ENCODE measurements at regions not wholly inside any gene's neighbourhood (a gene's known extent, or its start where the extent isn't known, plus 50 kb on each side); places are given as distances from the start of the nearest gene placed in this dataset.

DNA sequence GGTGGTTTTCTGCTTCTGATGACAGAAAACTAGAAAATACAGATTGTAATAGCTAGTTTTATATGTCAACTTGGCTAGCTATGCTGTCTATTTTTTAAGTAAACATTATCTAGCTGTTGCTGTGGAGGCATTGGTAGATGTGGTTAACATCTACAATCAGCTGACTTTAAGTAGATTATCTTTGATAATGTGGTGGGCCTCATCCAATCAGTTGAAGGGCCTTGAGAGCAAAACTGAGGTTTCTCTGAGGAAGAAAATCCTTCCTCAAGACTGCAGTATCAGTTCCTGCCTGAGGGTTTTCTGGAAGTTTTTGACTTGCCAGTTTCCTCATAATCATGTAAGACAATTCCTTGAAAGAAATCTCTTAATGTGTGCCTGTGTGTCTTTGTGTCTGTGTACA, 75.9 kb upstream of the SPHKAP start:
- Mint-ChIP-seq H3K4me1 (no peaks in the 10 kb centered on the region), H3K27ac (no peak overlapping the region), H3K36me3 (ENCODE audit: low read depth) (no peaks in the 10 kb centered on the region), H3K9me3 (peaks cover 6% of the 10 kb centered on the region), H3K27me3 (no peaks in the 10 kb centered on the region), H3K4me3 (no peak overlapping the region)
- DNase-seq = no peak
- ATAC-seq = no peak

DNA sequence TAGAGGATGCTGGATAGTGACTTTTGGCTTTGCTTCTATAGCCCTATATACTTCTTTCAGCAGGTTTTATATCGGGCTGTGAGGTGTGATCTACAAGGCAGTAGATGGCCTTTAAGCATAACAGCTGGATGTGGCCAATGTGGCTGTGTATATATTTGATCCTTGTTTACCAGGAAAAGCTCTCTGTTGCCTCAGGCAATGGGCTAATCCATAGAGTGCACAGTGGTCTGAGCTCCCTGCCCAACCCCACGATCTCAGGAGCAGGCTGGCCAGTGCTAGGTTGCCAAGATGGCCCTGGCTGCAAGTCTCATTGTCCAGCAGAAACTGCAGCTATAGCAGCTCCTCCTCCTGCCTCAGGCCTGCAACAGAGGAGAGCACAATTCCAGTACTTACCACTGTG, 72.3 kb upstream of the SPHKAP start:
- H3K27ac Mint-ChIP-seq = no peak overlapping the region
- H3K36me3 Mint-ChIP-seq (ENCODE audit: low read depth) = no peaks in the 10 kb centered on the region
- H3K9me3 Mint-ChIP-seq = peaks cover 7% of the 10 kb centered on the region
- no peak overlapping the region for H3K4me3 Mint-ChIP-seq
- H3K27me3 Mint-ChIP-seq = no peaks in the 10 kb centered on the region
- ATAC-seq = no peak
- DNase-seq = no peak
- H3K4me1 Mint-ChIP-seq = no peaks in the 10 kb centered on the region

DNA sequence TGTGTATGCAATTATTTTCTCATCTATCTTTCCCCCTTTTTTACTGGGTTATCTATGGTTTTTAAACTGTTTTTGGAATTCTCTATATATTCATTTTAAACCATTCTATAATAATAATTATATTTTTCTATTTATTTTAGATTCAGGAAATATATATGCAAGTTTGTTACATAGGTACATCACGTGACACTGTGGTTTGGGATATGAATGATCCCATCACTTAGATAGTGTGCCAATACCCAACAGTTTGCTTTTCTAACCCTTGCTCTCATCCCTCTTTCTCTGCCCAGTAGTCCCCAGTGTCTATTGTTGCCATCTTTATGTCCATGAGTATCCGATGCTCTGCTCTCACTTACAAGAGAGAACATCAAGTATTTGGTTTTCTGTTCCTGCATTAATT, 65.8 kb upstream of the SPHKAP start:
- H3K27me3 Mint-ChIP-seq = no peaks in the 10 kb centered on the region
- DNase-seq = no peak
- no peaks in the 10 kb centered on the region for H3K4me1 Mint-ChIP-seq
- no peaks in the 10 kb centered on the region for H3K36me3 Mint-ChIP-seq (ENCODE audit: low read depth)
- no peak overlapping the region for H3K27ac Mint-ChIP-seq
- ATAC-seq = no peak
- H3K4me3 Mint-ChIP-seq = no peak overlapping the region
- peaks cover 6% of the 10 kb centered on the region for H3K9me3 Mint-ChIP-seq

DNA sequence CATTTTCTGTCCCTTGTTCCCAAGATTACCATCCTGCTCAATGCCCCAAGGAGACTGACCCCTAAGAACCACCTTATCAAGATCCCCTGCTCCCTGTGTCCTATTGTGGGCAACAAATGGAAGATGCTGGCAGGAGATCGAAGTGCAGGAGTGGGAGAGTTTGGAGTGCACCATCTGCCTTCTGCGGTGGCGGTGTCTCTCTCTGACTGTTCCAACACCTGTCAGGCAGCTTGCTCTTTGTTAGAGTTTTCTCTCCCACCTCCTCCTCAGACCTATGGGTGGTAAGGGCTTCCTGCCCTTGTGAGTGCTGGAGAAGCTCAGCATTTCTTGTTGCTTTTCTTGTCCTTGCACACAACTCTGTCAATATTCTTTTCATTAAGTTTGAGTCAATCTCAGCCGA, 64.1 kb upstream of the SPHKAP start:
- Mint-ChIP-seq H3K36me3 (ENCODE audit: low read depth) (no peaks in the 10 kb centered on the region), H3K27me3 (no peaks in the 10 kb centered on the region), H3K9me3 (peaks cover 12% of the 10 kb centered on the region), H3K4me3 (no peak overlapping the region), H3K4me1 (no peaks in the 10 kb centered on the region), H3K27ac (no peak overlapping the region)
- no peak for ATAC-seq
- DNase-seq = no peak

DNA sequence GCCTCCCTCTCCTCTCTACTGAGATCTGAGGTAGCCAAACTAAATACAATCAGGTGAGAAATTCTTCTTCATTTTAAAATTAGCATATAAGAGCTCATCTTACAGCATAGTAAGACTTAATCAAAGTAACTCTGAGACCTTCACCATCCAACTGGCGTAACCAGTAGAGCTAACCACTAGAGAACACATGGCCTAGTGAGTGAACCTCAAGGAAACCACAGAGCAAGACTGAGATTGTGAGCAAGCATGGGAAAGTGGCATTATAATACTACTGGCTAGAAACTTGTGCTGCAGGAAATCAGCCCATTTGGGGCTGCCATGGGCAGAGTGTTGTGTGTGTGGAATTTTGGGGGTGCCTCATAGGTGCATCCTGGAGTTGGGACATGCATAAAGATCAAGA, 61.1 kb upstream of the SPHKAP start:
- H3K4me3 Mint-ChIP-seq = no peak overlapping the region
- no peak for ATAC-seq
- no peaks in the 10 kb centered on the region for H3K4me1 Mint-ChIP-seq
- no peaks in the 10 kb centered on the region for H3K27me3 Mint-ChIP-seq
- H3K36me3 Mint-ChIP-seq (ENCODE audit: low read depth) = no peaks in the 10 kb centered on the region
- no peak overlapping the region for H3K27ac Mint-ChIP-seq
- DNase-seq = no peak
- peaks cover 18% of the 10 kb centered on the region for H3K9me3 Mint-ChIP-seq

DNA sequence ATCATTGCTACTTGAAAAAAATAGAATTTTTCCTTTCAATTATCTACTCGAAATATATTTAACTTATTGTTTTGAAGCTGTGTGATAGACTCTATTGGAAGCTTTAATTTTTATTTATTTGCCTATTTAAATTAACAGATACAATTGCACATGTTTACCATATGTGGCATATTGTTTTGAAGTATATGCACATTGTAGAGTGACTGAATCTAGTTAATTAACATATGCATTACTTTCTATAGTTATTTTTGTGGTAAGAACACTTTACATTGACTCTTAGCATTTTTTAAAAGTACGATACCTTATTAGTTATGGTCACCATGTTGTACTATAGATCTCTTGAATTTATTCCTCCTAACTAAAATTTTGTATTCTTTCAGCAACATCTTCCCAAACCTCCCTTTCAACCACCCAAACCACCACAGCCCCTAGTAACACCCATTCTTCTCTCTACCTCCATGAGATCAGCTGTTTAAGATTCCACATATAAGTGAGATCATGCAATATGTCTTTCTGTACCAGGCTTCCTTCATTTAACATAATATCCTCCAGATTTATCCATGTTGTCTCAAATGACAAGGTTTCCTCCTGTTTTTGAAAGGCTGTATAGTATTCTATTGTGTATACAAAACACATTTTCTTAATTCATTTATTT, 58.5 kb upstream of the SPHKAP start:
- Mint-ChIP-seq H3K9me3 (peaks cover 18% of the 10 kb centered on the region), H3K27me3 (no peaks in the 10 kb centered on the region), H3K27ac (no peak overlapping the region), H3K4me3 (no peak overlapping the region), H3K4me1 (no peaks in the 10 kb centered on the region), H3K36me3 (ENCODE audit: low read depth) (no peaks in the 10 kb centered on the region)
- DNase-seq = no peak
- ATAC-seq = no peak

DNA sequence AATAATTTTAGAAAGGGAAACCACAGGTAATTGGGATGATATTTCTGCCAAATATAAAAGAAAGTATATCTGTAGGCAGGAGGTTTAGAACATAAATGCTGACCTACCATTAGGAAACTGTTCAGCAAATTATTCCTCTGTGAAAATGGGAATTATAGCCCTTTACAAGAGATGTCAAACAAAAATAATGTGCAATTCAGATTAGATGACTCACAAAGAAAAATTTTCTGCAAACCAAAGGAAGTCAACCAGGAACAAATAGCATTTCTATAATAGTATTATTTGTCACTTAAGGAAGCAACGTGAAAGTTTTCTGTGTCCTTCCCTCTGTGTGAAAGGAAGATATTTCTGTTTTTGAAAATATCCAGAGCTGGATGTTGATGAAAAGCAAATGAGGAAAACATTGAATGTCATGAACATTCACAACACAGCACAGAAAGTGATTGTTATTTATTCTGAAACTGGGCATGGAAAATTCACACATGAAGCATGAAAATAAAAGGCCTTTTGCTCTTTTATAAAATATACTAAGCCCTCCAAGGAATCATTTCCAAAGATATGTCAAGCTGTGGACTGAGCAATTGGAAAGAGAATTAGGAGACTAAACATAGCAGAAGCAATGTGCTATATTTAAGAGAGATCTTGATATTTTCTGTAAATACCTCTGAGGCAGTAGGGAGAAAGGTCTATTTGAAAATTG, 57.9 kb upstream of the SPHKAP start:
- no peak overlapping the region for H3K27ac Mint-ChIP-seq
- H3K4me1 Mint-ChIP-seq = no peaks in the 10 kb centered on the region
- ATAC-seq (no peak), DNase-seq (no peak)
- peaks cover 18% of the 10 kb centered on the region for H3K9me3 Mint-ChIP-seq
- no peaks in the 10 kb centered on the region for H3K36me3 Mint-ChIP-seq (ENCODE audit: low read depth)
- H3K4me3 Mint-ChIP-seq = no peak overlapping the region
- no peaks in the 10 kb centered on the region for H3K27me3 Mint-ChIP-seq

Data from activated naive CD8-positive, alpha-beta T cell treated with anti-CD3 and anti-CD28 coated beads, Interleukin-2, amount 50 U/mL, for 24 hours (primary cell).